ENCODE measurements at regions not wholly inside any gene's neighbourhood (a gene's known extent, or its start where the extent isn't known, plus 50 kb on each side); places are given as distances from the start of the nearest gene placed in this dataset.

DNA sequence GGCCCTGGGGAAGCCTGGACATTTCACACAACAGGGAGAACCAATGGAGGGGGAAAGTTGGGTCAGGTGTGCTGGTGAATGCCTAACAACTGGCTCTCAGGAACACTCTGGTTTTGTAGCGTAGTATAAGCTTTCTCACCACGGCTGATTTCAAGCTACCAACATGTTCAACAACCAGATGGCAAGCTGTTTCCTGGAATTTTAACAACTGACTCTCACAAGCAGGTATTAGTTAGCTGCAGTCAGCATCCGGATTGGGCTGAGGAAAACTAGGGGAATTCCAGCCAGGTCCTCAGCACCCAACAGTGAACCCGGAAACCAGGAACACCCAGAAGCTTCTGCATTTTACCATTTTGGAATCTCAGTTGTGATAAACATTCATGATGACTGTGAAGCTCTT, 162.3 kb upstream of the CAMK1G start:
- no peak for DNase-seq

GRCh38 chr1:209421978-209422680, 161.4 kb upstream of the CAMK1G start:
- DNase-seq, result no peak

- DNase-seq, result no peak
These were observed 157.6 kb upstream of the CAMK1G start for GRCh38 chr1:209425959-209426358.

DNA sequence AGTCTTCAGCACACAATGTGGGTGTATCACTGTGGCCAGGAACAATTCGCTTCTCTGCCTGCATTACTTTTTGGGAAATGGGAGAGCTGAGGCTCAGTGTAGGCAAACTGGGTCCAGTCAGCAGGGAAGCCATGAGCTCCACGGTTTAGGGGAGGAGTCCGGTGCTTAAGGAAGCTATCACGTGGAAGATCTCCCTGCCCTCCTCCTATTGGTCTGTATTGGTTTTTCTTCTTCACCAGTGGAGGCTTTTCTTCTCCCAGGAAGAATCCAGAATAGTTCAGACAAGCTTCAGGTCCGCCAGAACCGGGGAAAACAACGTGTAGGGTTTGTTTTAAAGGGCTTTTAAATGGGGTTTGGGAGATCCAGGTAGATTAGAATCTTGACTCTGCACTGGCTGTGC, 156.2 kb upstream of the CAMK1G start:
- DNase-seq, result no peak

DNA sequence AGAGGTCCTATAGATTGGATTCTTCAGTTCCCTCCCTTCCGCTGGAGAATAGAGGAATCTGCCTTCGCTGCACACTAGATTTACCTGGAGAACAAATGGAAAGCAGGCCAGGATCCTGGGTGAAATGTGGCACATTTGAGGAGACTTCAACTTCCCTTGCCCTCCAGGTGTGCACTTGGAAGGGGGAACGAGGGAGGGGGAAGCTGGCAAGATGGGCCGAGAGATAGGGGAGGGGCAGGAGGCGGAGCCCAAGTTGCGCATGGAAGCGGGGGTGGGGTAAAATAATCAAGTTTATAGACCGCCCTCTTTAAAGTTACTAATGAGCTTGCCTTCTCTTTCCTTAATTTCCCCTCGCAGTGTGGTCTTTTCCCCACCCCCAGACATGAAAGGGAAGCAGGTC, 155.7 kb upstream of the CAMK1G start:
- no peak for DNase-seq

DNA sequence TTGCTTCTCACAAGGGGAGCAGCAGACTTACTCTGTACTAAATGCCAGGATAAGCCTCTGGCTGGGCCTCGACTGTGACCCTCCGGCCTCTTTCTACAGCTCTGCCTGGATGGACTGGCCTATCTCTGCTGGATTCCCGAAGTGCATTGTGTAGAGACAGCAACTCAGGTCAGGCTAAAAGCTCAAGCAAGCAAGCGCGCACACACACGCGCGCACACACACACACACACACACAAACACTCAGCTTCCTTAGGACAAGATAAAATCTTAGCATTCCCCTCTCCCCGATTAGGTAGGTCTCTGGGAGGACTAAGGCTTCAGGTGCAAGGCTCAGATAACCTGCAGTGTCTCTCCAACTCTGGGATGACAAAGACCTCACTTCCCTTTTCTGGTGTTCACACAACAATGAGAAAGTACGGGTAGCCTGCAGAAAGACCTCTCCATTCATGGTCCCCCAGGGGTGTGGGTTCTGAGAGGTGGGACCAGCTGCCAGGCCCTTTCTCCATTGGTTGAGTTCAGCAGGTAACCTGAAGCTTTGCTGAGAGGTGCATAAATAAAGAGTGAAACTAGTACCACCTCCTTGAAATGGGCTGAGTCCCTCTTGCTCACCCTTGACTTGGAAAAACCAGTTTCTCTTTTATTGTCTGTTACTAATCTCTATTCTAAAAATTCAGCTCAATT, 155.1 kb upstream of the CAMK1G start:
- DNase-seq, result peak; percentile 79

DNA sequence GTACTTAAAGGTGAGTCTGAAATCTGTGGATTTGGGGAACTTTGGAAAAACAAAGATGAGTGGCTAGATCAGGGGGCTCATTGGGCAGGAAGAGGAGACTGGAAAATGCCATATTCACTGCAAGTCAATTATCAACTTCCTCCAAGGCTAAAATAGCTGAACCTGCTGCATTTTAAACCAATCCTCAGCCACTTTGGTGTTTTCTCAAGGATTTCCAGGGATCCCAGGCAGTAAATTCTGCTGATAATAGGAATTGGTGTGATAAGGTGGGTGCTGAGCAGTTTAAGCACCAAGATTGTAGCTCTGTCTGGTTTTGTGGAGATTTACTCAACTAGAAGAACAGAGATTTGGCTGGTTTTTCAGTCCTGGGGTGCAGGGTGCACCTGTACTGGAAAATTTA, 153.9 kb upstream of the CAMK1G start:
- DNase-seq, result no peak

DNA sequence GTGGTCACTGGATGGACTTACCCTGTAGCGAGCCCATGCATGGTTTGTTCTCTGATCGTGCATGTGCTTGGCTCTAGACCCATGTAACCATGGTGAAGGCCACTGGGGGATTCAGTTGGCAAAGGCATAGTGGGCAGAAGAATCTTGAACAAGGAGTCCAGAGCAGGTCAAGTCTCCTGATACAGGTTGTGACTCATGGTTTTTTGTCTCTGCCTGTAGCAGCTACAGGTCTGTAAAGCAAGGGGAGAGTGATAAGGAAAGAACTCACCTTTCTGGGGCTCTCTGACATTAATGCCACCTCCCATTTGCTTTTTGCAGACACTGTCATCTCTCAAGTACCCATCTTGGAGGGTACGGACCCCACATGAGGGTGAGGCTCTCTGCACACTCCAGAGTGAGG, 153.4 kb upstream of the CAMK1G start:
- DNase-seq, result no peak

GRCh38 chr1:209430821-209431259, 152.7 kb upstream of the CAMK1G start:
- no peak for DNase-seq

DNA sequence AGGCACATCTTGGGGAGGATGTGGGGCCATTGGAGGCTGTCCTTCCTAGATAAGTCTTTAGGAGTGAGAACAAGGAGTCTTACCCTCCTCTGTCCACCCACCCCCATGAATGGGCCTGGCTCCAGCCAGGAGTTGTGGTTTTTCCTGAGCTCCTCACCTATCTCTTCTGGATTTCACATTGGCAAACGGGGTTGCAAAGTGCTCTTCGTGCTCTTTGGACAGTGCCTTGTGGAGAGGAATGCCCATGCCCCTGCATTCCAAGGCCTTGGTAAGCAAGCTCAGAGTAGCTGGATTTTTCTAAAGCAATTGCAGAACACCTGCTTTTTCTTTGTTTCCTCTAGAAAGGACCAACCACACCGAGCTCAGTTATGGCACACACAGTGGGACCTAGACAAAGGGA, 152.1 kb upstream of the CAMK1G start:
- no peak for DNase-seq

DNA sequence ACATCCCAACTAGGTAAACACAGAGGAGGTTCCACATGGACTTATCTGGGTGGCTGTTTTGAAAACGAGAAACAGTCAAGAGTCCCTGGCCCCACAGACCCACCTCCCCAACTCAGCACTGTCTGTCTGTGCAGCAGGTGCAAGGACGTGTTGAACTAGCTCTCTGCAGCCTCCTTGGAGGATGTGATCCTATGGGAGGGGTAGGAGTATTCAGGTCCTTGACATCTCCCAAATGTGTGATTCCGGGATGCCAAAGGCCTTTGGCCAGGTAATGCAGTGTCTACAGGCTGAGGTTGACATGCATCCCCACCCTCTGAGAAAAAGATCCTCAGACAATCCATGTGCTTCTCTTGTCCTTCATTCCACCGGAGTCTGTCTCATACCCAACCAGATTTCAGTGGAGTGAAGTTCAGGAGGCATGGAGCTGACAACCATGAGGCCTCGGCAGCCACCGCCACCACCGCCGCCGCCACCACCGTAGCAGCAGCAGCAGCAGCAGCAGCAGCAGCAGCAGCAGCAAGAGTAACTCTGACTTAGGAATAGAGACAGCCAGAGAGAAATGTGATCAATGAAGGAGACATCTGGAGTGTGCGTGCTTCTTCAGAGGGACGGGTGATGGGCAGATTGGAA, 151.6 kb upstream of the CAMK1G start:
- DNase-seq, result no peak

GRCh38 chr1:209432443-209432825, 151.1 kb upstream of the CAMK1G start:
- no peak for DNase-seq

DNA sequence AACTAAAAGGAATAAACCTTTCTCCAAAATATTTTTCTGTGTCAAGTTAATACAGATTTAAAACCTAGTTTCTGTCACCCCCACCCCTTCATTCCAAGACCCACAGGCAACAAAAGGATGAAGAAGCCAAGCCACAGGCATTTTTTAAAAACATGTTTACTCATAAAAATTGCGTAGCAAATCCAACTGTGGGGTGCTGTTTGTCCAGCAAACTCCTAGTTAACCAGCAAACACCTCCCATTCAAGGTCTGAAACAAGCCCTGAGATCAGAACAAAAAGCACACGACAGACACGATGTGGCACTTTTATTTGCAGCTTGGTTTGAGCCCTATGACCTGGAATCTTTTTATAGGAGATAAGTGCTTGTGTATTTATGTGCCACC, 149.9 kb upstream of the CAMK1G start:
- no peak for DNase-seq

DNA sequence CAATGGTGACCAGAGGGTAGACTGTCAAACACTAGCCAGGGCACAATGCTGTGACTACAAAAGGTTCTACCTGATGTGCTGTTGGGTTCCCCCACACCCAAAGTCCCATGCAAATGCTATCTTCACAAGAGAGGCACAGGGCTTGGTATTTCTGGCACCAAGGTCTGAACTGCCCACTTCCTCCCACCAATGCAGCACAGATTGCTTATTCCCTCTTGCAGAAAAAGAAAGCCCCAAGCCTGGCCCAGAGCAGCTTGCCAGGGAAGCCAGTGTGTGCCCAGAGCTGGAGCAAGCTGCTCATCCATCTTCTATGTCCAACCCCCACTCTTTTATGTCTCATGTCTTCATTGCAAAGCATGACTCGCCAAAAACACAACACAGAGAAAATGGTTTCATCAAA, 149.4 kb upstream of the CAMK1G start:
- DNase-seq, result no peak

GRCh38 chr1:209434631-209435217, 148.8 kb upstream of the CAMK1G start:
- no peak for DNase-seq

DNA sequence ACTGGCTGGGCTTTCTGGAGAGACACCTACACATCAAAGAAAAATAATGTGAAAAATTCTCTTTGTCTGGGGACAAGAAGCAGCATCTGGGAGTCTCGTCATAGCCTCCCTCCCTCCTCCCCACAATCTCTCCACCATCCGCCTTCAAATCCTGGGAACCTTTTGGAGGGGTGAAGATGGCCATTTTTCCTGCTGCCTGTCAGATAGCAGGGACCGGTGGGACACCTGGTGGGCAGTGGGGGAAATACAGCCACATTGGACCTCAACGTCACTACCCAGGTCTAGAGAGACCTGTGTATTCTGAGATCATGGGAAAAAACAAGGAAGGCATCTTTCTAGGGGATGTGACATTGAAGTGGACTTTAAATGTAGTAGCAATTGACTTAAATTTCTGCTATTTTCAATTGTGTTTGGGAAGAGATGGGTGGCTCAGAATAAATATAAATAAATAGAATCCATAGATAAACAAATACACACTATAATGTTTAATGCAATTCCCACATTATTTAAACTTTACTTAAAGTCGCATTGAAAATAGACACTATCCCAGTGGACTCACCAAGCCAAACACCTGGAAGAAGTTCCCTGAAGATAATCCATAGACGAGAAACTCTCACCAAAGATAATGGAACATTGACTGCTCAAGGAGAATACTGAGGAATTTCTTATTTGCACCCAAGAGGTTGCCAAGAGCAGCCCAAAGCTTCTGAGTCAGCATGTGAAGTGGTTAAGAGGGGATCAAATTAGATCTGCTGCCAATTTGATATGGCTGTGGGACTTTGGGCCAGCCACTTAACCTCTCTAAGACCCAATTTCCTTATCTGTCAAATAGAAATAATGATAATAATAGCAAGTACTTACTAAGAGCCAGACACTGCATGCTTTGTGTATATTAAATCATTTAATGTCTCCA, 147.6 kb upstream of the CAMK1G start:
- DNase-seq, result peak; percentile 88

- DNase-seq, result no peak
These were observed 143.7 kb upstream of the CAMK1G start for GRCh38 chr1:209439828-209440227.

DNA sequence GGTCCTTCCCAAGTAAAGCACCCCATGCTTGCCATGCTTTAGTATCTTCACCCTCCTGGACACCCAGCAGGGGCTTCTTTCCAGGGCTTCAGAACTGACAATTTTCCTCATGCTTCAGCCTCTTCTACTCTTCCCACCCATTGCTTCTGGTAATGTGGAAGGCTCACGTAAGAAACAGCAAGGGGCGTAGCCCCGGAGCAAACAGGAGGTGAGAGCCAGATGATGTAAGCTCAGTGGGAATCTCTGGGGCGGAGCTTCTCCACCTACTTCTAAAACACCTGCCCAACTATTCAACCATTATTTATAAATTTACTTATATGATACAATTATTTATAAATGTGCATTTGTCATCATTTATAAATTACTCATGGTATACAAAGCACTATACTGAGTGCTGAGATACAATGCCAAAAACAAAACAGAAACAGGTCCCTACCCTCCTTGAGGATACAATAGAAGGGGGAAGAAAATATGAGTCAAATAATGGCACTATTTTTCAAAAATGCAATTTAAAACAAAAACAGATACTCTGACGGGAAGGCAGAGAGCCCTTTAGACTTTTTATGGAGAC, 140.1 kb upstream of the CAMK1G start:
- DNase-seq, result no peak

DNA sequence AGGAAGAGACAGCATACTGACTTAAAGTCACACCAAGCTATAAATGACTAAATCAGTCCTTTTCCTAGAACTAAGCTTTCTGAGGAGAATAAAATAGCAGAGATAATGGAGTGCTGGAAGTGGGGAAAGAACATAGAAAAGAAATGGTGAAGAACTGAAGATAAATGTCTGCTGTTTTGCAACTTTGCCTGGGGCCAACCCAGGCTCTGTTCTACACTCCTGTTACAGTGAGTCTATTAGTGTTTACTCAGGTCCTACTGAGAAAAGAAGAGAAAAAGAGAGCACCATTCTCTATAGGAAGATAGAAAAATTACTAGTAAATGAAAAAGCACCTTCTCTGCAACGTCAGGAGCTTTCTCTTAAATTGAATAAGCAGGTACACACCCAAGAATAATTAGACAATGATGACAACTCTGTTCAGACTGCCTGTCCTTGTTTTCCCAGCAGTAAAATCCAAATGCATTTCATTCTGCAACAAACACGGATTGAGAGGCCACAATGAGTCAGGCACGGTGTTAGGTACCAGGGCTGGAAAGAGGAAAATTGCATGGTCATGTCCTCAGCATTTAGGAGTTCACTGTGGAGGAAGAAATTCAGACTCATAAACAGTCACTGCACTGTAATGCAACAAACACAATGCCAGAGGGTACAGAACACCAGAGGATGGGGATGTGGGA, 139.4 kb upstream of the CAMK1G start:
- no peak for DNase-seq

- DNase-seq, result no peak
These were observed 138.6 kb upstream of the CAMK1G start for GRCh38 chr1:209444961-209445360.

DNA sequence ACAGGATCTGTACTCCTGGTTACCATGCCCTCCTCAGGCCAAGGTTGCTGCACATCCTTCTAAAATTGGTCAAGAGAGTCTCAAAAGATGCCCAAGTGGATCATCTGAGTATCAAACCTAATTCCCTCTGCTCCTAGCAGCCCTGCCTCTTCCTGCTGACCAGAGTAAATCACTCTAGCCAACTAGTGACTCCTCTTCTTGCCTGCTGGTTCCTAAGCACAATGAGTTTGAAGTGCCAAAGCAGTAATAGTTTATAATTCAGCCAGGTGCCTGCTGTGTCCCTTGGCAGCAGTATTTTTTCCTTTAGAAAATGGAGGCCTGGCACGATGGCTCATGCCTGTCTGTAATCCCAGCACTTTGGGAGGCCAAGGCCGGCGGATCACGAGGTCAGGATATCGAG, 137.9 kb upstream of the CAMK1G start:
- DNase-seq, result no peak

DNA sequence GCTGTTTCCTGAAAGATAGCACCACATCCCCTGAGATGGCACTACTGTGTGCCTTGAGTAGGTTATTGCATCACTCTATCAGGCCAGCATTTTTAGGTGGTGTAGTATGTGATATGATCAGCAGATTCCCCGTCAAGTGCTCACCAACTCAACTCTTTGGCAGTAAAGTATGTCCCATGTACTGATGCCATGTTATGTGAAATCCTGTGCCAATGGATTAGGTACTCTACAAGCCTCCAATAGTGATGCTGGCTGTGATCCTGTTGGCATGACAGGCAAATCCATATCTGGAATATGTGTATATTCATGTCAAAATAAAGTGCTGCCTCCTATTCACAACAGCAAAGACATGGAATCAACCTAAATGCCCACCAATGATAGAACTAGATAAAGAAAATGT, 137.2 kb upstream of the CAMK1G start:
- DNase-seq, result no peak
